Mesothelial cell of epicardium (in vitro differentiated cells): ENCODE measurements at regions not wholly inside any gene's neighbourhood (a gene's known extent, or its start where the extent isn't known, plus 50 kb on each side); places are given as distances from the start of the nearest gene placed in this dataset.
"Not testable (repeated sequence)": the region's sequence is repeated elsewhere in the genome, so short reads cannot be mapped to it uniquely, and the experiment has no call there.

Source experiments
- DNase-seq, 2 experiments: peaks; one replicate each; pipeline ENCODE4 v3.0.0; 2021; ENCODE audit warnings: low spot score in 2 of 2; ENCODE audit not compliant: unreplicated experiment in 2 of 2
- H3K27ac Mint-ChIP-seq: 2 replicates; pipeline ENCODE4 v1.8.0; 2021; ENCODE audit warnings: mixed read lengths
- H3K27me3 Mint-ChIP-seq: 2 replicates; pipeline ENCODE4 v1.8.0; 2021; ENCODE audit warnings: low read depth, mixed read lengths
- H3K36me3 Mint-ChIP-seq: 2 replicates; pipeline ENCODE4 v1.8.0; 2021; ENCODE audit warnings: mixed read lengths
- H3K4me1 Mint-ChIP-seq: 2 replicates; pipeline ENCODE4 v1.8.0; 2021; ENCODE audit warnings: mixed read lengths
- H3K4me3 Mint-ChIP-seq: 2 replicates; pipeline ENCODE4 v1.8.0; 2021; ENCODE audit warnings: mild to moderate bottlenecking, moderate library complexity, mixed read lengths
- H3K9me3 Mint-ChIP-seq: 2 replicates; pipeline ENCODE4 v1.8.0; 2021; ENCODE audit warnings: mixed read lengths
- CTCF ChIP-seq: fragments of 200-600 bp; sonication (generic); IDR thresholded peaks from one replicate; pipeline ENCODE4 v1.5.0; 2021; ENCODE audit warnings: antibody characterized with exemption; ENCODE audit not compliant: unreplicated experiment

- H3K27ac Mint-ChIP-seq = no peak overlapping the region
- no peak for TF ChIP-seq CTCF
- no peaks in the 10 kb centered on the region for H3K27me3 Mint-ChIP-seq
- no peaks in the 10 kb centered on the region for H3K9me3 Mint-ChIP-seq
- no peak overlapping the region for H3K4me3 Mint-ChIP-seq
- H3K4me1 Mint-ChIP-seq = no peaks in the 10 kb centered on the region
- no peaks in the 10 kb centered on the region for H3K36me3 Mint-ChIP-seq
- no peak for DNase-seq
These were observed 246.2 kb downstream of the ASMT start for GRCh38 chrX:1860936-1861594.

GRCh38 chrX:1863995-1864394, 249.1 kb downstream of the ASMT start:
- not testable (repeated sequence) for H3K36me3 Mint-ChIP-seq, H3K9me3 Mint-ChIP-seq

GRCh38 chrX:1870421-1870820, 255.6 kb downstream of the ASMT start:
- H3K9me3 Mint-ChIP-seq = no peaks in the 10 kb centered on the region

More at GRCh38 chrX:1863995-1864394, 249.1 kb downstream of the ASMT start:
- H3K4me3 Mint-ChIP-seq, H3K27ac Mint-ChIP-seq, H3K4me1 Mint-ChIP-seq, H3K27me3 Mint-ChIP-seq, DNase-seq: not testable (repeated sequence)

GRCh38 chrX:1871887-1872286, 257.0 kb downstream of the ASMT start:
- Mint-ChIP-seq H3K4me1 (no peaks in the 10 kb centered on the region), H3K27me3 (no peaks in the 10 kb centered on the region), H3K36me3 (no peaks in the 10 kb centered on the region), H3K4me3 (no peak overlapping the region), H3K27ac (no peak overlapping the region), H3K9me3 (no peaks in the 10 kb centered on the region)
- TF ChIP-seq CTCF = no peak
- DNase-seq = no peak

More at GRCh38 chrX:1870421-1870820, 255.6 kb downstream of the ASMT start:
- DNase-seq = no peak
- H3K4me1 Mint-ChIP-seq = no peaks in the 10 kb centered on the region
- H3K4me3 Mint-ChIP-seq = no peak overlapping the region
- H3K36me3 Mint-ChIP-seq = no peaks in the 10 kb centered on the region
- H3K27me3 Mint-ChIP-seq = no peaks in the 10 kb centered on the region
- no peak overlapping the region for H3K27ac Mint-ChIP-seq
- no peak for TF ChIP-seq CTCF

- Mint-ChIP-seq H3K27ac (no peak overlapping the region), H3K36me3 (peaks cover 2% of the 10 kb centered on the region), H3K4me3 (no peak overlapping the region), H3K4me1 (no peaks in the 10 kb centered on the region), H3K9me3 (peaks cover 3% of the 10 kb centered on the region), H3K27me3 (no peaks in the 10 kb centered on the region)
- no peak for DNase-seq
- no peak for TF ChIP-seq CTCF
These were observed 258.8 kb downstream of the ASMT start for GRCh38 chrX:1873671-1874070.

GRCh38 chrX:1874416-1874815, 259.6 kb downstream of the ASMT start:
- no peak for DNase-seq
- Mint-ChIP-seq H3K4me3 (no peak overlapping the region), H3K9me3 (peaks cover 8% of the 10 kb centered on the region), H3K27ac (no peak overlapping the region), H3K27me3 (no peaks in the 10 kb centered on the region), H3K36me3 (peaks cover 4% of the 10 kb centered on the region), H3K4me1 (no peaks in the 10 kb centered on the region)
- TF ChIP-seq CTCF = no peak
